MM.1S (cell line): ENCODE measurements at regions not wholly inside any gene's neighbourhood (a gene's known extent, or its start where the extent isn't known, plus 50 kb on each side); places are given as distances from the start of the nearest gene placed in this dataset.
"Not testable (repeated sequence)": the region's sequence is repeated elsewhere in the genome, so short reads cannot be mapped to it uniquely, and the experiment has no call there.

Experiments
- DNase-seq: peaks from one replicate; pipeline ENCODE4 v3.0.0-alpha.2; 2015
- H2AFZ ChIP-seq: fragments of 300-600 bp; sonication (generic); 2 replicates; pipeline ENCODE4 v1.6.0; 2016; ENCODE audit warnings: antibody characterized with exemption, low read length
- H3F3A ChIP-seq: fragments of 300-600 bp; sonication (generic); 2 replicates; pipeline ENCODE4 v1.6.1; 2016; ENCODE audit warnings: mild to moderate bottlenecking, antibody characterized with exemption, low read length, moderate library complexity, mixed read lengths; ENCODE audit not compliant: insufficient read depth
- H3K27ac ChIP-seq: fragments of 300-600 bp; sonication (generic); 2 replicates; pipeline ENCODE4 v1.5.1; 2016; ENCODE audit warnings: mild to moderate bottlenecking, low read length
- H3K27me3 ChIP-seq: fragments of 300-600 bp; sonication (generic); replicated peaks from 2 replicates; pipeline ENCODE4 v1.6.0; 2016; ENCODE audit warnings: low read length; ENCODE audit not compliant: insufficient read depth
- H3K36me3 ChIP-seq: fragments of 300-600 bp; sonication (generic); replicated peaks from 2 replicates; pipeline ENCODE4 v1.6.1; 2016; ENCODE audit warnings: mild to moderate bottlenecking, low read length, mixed read lengths; ENCODE audit not compliant: insufficient read depth
- H3K4me1 ChIP-seq: fragments of 300-600 bp; sonication (generic); 2 replicates; pipeline ENCODE4 v1.6.1; 2016; ENCODE audit warnings: low read length, mixed read lengths
- H3K4me2 ChIP-seq: fragments of 300-600 bp; sonication (generic); 2 replicates; pipeline ENCODE4 v1.6.0; 2016; ENCODE audit warnings: low read depth, low read length
- H3K4me3 ChIP-seq: fragments of 300-600 bp; sonication (generic); 2 replicates; pipeline ENCODE4 v1.5.1; 2016; ENCODE audit warnings: low read length, mixed read lengths
- H3K79me2 ChIP-seq: fragments of 300-600 bp; sonication (generic); 2 replicates; pipeline ENCODE4 v1.6.1; 2016; ENCODE audit warnings: mixed run types, low read length, mixed read lengths
- H3K9ac ChIP-seq: fragments of 300-600 bp; sonication (generic); 2 replicates; pipeline ENCODE4 v1.6.1; 2016; ENCODE audit warnings: low read length, mixed read lengths
- H3K9me2 ChIP-seq: fragments of 300-600 bp; sonication (generic); replicated peaks from 2 replicates; pipeline ENCODE4 v1.6.1; 2016; ENCODE audit warnings: mild to moderate bottlenecking, low read length, mixed read lengths; ENCODE audit not compliant: insufficient read depth
- H3K9me3 ChIP-seq: fragments of 300-600 bp; sonication (generic); replicated peaks from 2 replicates; pipeline ENCODE4 v1.6.1; 2016; ENCODE audit warnings: mild to moderate bottlenecking, low read length, mixed read lengths; ENCODE audit not compliant: insufficient read depth
- H4K20me1 ChIP-seq: fragments of 300-600 bp; sonication (generic); 2 replicates; pipeline ENCODE4 v1.6.1; 2016; ENCODE audit warnings: mild to moderate bottlenecking, low read length, moderate library complexity, mixed read lengths; ENCODE audit not compliant: insufficient read depth

- H4K20me1 ChIP-seq, H3K4me2 ChIP-seq, H3K9me3 ChIP-seq, DNase-seq, H3K27me3 ChIP-seq, H3K27ac ChIP-seq, H3K79me2 ChIP-seq, H3K9me2 ChIP-seq, H3K9ac ChIP-seq, H3K4me1 ChIP-seq, H3K36me3 ChIP-seq, H2AFZ ChIP-seq, H3F3A ChIP-seq, H3K4me3 ChIP-seq: not testable (repeated sequence)
These were observed 261.0 kb downstream of the BCL2L11 start for GRCh38 chr2:111381530-111382306.

- not testable (repeated sequence) for H3K4me1 ChIP-seq, H3K9me2 ChIP-seq, H3F3A ChIP-seq
These were observed 261.8 kb downstream of the BCL2L11 start for GRCh38 chr2:111382507-111382906.

GRCh38 chr2:111383311-111383710, 262.6 kb downstream of the BCL2L11 start:
- not testable (repeated sequence) for H3K9me3 ChIP-seq, H3K4me3 ChIP-seq, H3K36me3 ChIP-seq, H3K9me2 ChIP-seq, H3K9ac ChIP-seq, H3K27ac ChIP-seq, H2AFZ ChIP-seq, H3K27me3 ChIP-seq, H3K79me2 ChIP-seq, DNase-seq, H3K4me1 ChIP-seq, H3F3A ChIP-seq, H3K4me2 ChIP-seq, H4K20me1 ChIP-seq

More at GRCh38 chr2:111382507-111382906, 261.8 kb downstream of the BCL2L11 start:
- H3K4me3 ChIP-seq, H3K9ac ChIP-seq, DNase-seq, H3K79me2 ChIP-seq, H3K36me3 ChIP-seq, H3K4me2 ChIP-seq, H3K27me3 ChIP-seq, H4K20me1 ChIP-seq, H3K27ac ChIP-seq, H2AFZ ChIP-seq, H3K9me3 ChIP-seq: not testable (repeated sequence)

- H3K27ac ChIP-seq, H3K27me3 ChIP-seq, H3F3A ChIP-seq, H3K4me3 ChIP-seq, H2AFZ ChIP-seq, DNase-seq, H3K4me2 ChIP-seq, H3K79me2 ChIP-seq, H3K9me2 ChIP-seq, H3K9me3 ChIP-seq, H3K4me1 ChIP-seq, H3K36me3 ChIP-seq, H4K20me1 ChIP-seq, H3K9ac ChIP-seq: not testable (repeated sequence)
These were observed 264.7 kb downstream of the BCL2L11 start for GRCh38 chr2:111385226-111385957.

GRCh38 chr2:111390605-111391004, 269.9 kb downstream of the BCL2L11 start:
- not testable (repeated sequence) for H3K27me3 ChIP-seq, H4K20me1 ChIP-seq, H3K4me1 ChIP-seq

GRCh38 chr2:111395350-111396128, 274.8 kb downstream of the BCL2L11 start:
- not testable (repeated sequence) for H3K79me2 ChIP-seq, H2AFZ ChIP-seq, H3K9me3 ChIP-seq, H3F3A ChIP-seq, H3K4me1 ChIP-seq, H3K9ac ChIP-seq, H3K36me3 ChIP-seq, H3K27ac ChIP-seq, H4K20me1 ChIP-seq, H3K27me3 ChIP-seq, DNase-seq, H3K9me2 ChIP-seq, H3K4me2 ChIP-seq, H3K4me3 ChIP-seq

More at GRCh38 chr2:111390605-111391004, 269.9 kb downstream of the BCL2L11 start:
- H3K4me3 ChIP-seq, H2AFZ ChIP-seq, H3F3A ChIP-seq, H3K9me3 ChIP-seq, H3K9ac ChIP-seq, H3K79me2 ChIP-seq, H3K36me3 ChIP-seq, DNase-seq, H3K9me2 ChIP-seq, H3K4me2 ChIP-seq, H3K27ac ChIP-seq: not testable (repeated sequence)

GRCh38 chr2:111400598-111401253, 280.0 kb downstream of the BCL2L11 start:
- not testable (repeated sequence) for H3K36me3 ChIP-seq, H3K4me3 ChIP-seq, H3F3A ChIP-seq, H3K27me3 ChIP-seq, H2AFZ ChIP-seq, H3K4me1 ChIP-seq, H4K20me1 ChIP-seq, H3K9me2 ChIP-seq, H3K79me2 ChIP-seq, DNase-seq, H3K9ac ChIP-seq, H3K9me3 ChIP-seq, H3K4me2 ChIP-seq, H3K27ac ChIP-seq
